ENCODE measurements at regions not wholly inside any gene's neighbourhood (a gene's known extent, or its start where the extent isn't known, plus 50 kb on each side); places are given as distances from the start of the nearest gene placed in this dataset.

DNA sequence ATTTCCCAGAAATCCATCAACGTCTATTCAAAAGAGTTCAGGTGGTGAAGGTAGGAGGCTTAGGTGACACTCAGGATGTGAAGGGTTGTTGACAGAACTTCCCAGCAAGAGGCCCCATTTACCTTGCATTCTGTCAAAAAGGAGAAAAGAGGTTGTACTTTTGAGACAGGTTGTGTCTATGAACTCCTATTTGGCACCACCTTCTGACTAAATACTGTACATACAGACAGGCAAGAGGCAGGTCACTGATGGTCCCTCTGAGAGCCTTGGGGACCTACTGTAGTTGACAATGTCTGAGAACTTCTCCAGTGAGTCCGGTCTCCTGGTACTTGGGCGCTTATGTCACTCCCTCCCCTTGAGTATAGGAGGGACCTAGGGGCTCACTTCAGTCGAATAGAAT, 479.3 kb upstream of the ZFHX3 start:
- TF ChIP-seq, protein P1, sequence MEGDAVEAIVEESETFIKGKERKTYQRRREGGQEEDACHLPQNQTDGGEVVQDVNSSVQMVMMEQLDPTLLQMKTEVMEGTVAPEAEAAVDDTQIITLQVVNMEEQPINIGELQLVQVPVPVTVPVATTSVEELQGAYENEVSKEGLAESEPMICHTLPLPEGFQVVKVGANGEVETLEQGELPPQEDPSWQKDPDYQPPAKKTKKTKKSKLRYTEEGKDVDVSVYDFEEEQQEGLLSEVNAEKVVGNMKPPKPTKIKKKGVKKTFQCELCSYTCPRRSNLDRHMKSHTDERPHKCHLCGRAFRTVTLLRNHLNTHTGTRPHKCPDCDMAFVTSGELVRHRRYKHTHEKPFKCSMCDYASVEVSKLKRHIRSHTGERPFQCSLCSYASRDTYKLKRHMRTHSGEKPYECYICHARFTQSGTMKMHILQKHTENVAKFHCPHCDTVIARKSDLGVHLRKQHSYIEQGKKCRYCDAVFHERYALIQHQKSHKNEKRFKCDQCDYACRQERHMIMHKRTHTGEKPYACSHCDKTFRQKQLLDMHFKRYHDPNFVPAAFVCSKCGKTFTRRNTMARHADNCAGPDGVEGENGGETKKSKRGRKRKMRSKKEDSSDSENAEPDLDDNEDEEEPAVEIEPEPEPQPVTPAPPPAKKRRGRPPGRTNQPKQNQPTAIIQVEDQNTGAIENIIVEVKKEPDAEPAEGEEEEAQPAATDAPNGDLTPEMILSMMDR (conservative IDR thresholded peaks at IDR 0.05): 0 out of 2 replicates have a peak, but pooled peaks have one; percentile 11
- no peak for TF ChIP-seq ZFX (IDR thresholded peaks at IDR 0.05)
- H3K27ac ChIP-seq: no peak overlapping the region

DNA sequence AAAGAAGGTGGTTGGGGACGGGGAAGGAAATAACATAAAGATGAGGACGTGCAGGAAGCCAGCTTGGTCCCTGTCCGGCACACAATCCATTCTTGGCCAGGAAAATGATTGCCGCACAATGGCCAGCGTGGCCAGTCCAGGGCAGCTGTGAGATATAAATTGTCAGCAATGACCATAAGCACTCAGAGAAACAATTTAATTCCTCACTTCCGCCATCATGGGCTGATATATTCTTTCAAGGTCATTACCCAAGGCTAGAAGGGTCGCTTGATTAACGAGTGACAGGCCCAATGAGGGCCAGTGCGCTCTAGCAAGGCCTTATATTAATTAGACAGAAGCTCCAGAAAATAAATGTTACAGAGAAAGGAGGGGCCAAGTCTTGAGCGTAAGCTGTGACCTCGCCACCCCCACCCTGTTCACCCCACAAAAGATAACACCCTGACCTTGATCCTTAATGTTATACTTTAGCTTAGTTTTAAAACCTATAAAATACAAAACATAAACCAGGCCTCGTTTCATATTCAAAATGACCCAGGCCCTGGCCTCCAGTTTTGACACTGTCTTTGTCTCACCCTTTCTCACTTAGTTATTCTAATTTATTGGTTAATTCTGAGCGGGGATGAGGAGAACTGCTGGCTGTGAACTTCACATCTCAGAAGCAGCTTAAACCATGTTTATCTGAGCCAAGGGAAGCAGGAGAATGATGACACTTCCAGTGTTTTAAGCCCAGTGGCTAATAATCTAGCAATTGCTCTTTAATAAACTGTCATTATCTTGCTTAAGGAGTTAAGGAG, 478.3 kb upstream of the ZFHX3 start:
- TF ChIP-seq ZFX (IDR thresholded peaks at IDR 0.05): no peak
- no peak overlapping the region for H3K27ac ChIP-seq

DNA sequence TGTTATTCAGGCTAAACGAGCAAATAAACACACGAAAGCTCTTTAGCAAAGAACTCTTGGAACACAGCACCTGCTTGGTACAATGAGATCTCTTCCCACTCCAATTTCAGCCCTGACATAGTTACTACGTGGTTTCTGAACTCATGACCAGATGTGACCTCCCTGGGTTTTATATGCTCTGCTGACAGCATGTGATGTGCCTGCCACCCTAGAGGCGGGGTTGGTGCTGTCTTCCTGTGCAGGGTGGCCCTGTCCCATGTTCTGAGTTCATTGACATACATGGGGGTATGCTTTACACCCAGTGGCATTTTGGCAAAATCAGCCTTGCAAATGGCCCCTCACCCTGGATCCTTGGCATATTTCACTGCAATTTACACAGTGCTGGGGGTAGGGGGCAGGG, 475.3 kb upstream of the ZFHX3 start:
- no peak for TF ChIP-seq ZFX (IDR thresholded peaks at IDR 0.05)
- TF ChIP-seq, protein P1 (conservative IDR thresholded peaks at IDR 0.05): no peak
- no peak overlapping the region for H3K27ac ChIP-seq

DNA sequence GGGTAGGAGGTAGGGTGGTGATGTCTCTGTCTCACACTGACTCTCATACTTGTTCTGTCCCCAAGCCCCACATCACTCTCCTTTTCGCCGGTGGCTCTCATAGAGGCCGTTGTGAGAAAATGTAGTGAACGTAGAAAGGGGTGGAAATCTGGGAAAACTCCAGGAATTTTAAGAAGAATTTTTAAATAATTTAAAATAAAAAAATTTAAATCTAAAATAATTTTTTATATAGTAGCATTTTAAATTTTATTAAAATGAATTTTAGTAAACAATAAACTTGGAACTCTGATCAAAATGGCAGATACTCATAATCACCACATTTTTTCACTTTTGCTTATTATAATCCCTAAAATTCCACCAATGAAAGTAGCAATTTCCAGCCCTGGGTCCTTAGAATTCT, 473.6 kb upstream of the ZFHX3 start:
- H3K27ac ChIP-seq: no peak overlapping the region
- TF ChIP-seq, protein P1 (conservative IDR thresholded peaks at IDR 0.05): no peak

GRCh38 chr16:73515616-73516015, 467.7 kb upstream of the ZFHX3 start:
- H3K27ac ChIP-seq: no peak overlapping the region
- TF ChIP-seq, protein P1 (conservative IDR thresholded peaks at IDR 0.05): no peak
- no peak for TF ChIP-seq ZFX (IDR thresholded peaks at IDR 0.05)

GRCh38 chr16:73510852-73511251, 462.9 kb upstream of the ZFHX3 start:
- TF ChIP-seq ZFX (IDR thresholded peaks at IDR 0.05): no peak
- TF ChIP-seq, protein P1 (conservative IDR thresholded peaks at IDR 0.05): no peak
- H3K27ac ChIP-seq: no peak overlapping the region

- no peak for TF ChIP-seq ZFX (IDR thresholded peaks at IDR 0.05)
- TF ChIP-seq, protein P1 (conservative IDR thresholded peaks at IDR 0.05): no peak
Observed at GRCh38 chr16:73506568-73507056, 458.7 kb upstream of the ZFHX3 start.

DNA sequence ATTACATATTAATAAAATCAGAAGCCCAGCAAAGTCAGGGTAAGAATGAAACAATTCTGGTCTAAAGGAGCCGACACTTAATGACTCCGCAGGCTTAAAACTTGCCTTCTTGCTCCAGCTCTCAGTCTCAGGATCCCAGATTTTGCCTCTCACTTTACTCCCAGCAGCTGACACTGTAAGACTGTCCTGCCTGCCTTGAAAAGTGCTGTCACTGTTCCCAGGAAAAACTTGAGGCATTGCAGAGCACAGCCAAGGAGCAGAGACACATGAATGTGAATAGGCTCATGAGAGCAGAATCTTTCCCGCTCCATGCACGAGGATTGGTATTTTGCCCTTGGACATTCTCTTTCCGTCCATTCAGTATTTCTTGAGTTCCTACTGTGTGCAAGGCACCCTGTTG, 457.6 kb upstream of the ZFHX3 start:
- H3K27ac ChIP-seq: no peak overlapping the region
- TF ChIP-seq, protein P1 (conservative IDR thresholded peaks at IDR 0.05): no peak
- no peak for TF ChIP-seq ZFX (IDR thresholded peaks at IDR 0.05)

More at GRCh38 chr16:73506568-73507056, 458.7 kb upstream of the ZFHX3 start:
- H3K27ac ChIP-seq: no peak overlapping the region

All from C4-2B (cell line).